Endothelial cell of umbilical vein (primary cell): ENCODE measurements at regions not wholly inside any gene's neighbourhood (a gene's known extent, or its start where the extent isn't known, plus 50 kb on each side); places are given as distances from the start of the nearest gene placed in this dataset.

Source experiments
- BruUV-seq: library from RNA; stranded (reverse); fragments of 400-500 nt; replicated peaks from 2 replicates; lab custom pipeline; 2021; lab: Mats Ljungman, UMichigan
- CTCF ChIA-PET: fragments of 300-600, 350-600 bp; sonication (Branson Sonifier 250); formaldehyde crosslinking; loops from one replicate; lab custom pipeline; 2021; ENCODE audit warnings: antibody characterized with exemption, inconsistent platforms; lab: Charles Lee
- POLR2A ChIA-PET: fragments of 300-600, 350-600 bp; sonication (Branson Sonifier 250); formaldehyde crosslinking; loops from one replicate; lab custom pipeline; 2021; ENCODE audit warnings: antibody characterized with exemption, inconsistent platforms; lab: Charles Lee
- DNase-seq: peaks from one replicate; pipeline ENCODE4 v3.0.0-alpha.2; 2011; ENCODE audit warnings: low read depth, low spot score
- FAIRE-seq: peaks from 2 replicates; lab custom pipeline; 2011; peaks lifted over from hg19 to GRCh38; lab: Jason Lieb, UNC
- H2AFZ ChIP-seq: 2 replicates; pipeline ENCODE4 v1.6.0; 2012; ENCODE audit warnings: low read depth, low read length, control low read depth, inconsistent platforms
- H3K27ac ChIP-seq: 2 replicates; pipeline ENCODE4 v1.5.1; 2011; ENCODE audit warnings: low read depth, mild to moderate bottlenecking, control low read depth, low read length, moderate library complexity; ENCODE audit not compliant: insufficient read depth
- H3K27me3 ChIP-seq, 2 experiments: 2 replicates each; pipeline versions ENCODE4 v1.6.0 to v1.6.1; 2011; ENCODE audit warnings: low read length in 2 of 2, mixed read lengths in 1 of 2; ENCODE audit not compliant: control insufficient read depth in 2 of 2, insufficient read depth in 2 of 2
- H3K36me3 ChIP-seq, 2 experiments: 2 replicates in 1 of 2; 3 replicates in 1 of 2; pipeline ENCODE4 v1.5.1; 2011; ENCODE audit warnings: low read length in 2 of 2, mild to moderate bottlenecking in 1 of 2, moderate library complexity in 1 of 2; ENCODE audit not compliant: control insufficient read depth in 2 of 2, insufficient read depth in 2 of 2; ENCODE audit errors: extremely low read depth in 1 of 2
- H3K4me1 ChIP-seq: 3 replicates; pipeline ENCODE4 v1.5.1; 2011; ENCODE audit warnings: mild to moderate bottlenecking, low read length; ENCODE audit not compliant: control insufficient read depth, insufficient read depth; ENCODE audit errors: extremely low read depth
- H3K4me2 ChIP-seq: 2 replicates; pipeline ENCODE4 v1.6.1; 2011; ENCODE audit warnings: low read length, control low read depth, mixed read lengths; ENCODE audit not compliant: insufficient read depth
- H3K4me3 ChIP-seq, 3 experiments: fragments of 200-600 bp in 1 of 3; sonication (generic), shearing (Covaris generic) in 1 of 3; replicated peaks in 1 of 3; 2 replicates each; pipeline ENCODE4 v1.5.1; 2011 to 2016; ENCODE audit warnings: control low read depth in 3 of 3, low read length in 3 of 3, mild to moderate bottlenecking in 2 of 3, inconsistent platforms in 1 of 3, low read depth in 1 of 3, moderate library complexity in 1 of 3; ENCODE audit not compliant: insufficient read depth in 1 of 3
- H3K79me2 ChIP-seq: 2 replicates; pipeline ENCODE4 v1.6.0; 2012; ENCODE audit warnings: low read length, inconsistent platforms; ENCODE audit not compliant: control insufficient read depth, insufficient read depth
- H3K9ac ChIP-seq: replicated peaks from 2 replicates; pipeline ENCODE3; 2011; ENCODE audit warnings: low read length, control low read depth; ENCODE audit not compliant: insufficient read depth; ENCODE audit errors: extremely low read depth
- H3K9me1 ChIP-seq: replicated peaks from 3 replicates; pipeline ENCODE4 v1.6.0; 2011; ENCODE audit warnings: mild to moderate bottlenecking, low read length; ENCODE audit not compliant: control insufficient read depth, insufficient read depth; ENCODE audit errors: extremely low read depth
- H3K9me3 ChIP-seq: replicated peaks from 2 replicates; pipeline ENCODE4 v1.5.1; 2012; ENCODE audit warnings: low read length, inconsistent platforms; ENCODE audit not compliant: control insufficient read depth, insufficient read depth
- H4K20me1 ChIP-seq: replicated peaks from 2 replicates; pipeline ENCODE3; 2011; ENCODE audit warnings: mild to moderate bottlenecking, low read length; ENCODE audit not compliant: control insufficient read depth, insufficient read depth; ENCODE audit errors: extremely low read depth
- CTCF ChIP-seq, 2 donors: IDR thresholded peaks; 1 replicate in 1 of 2; 2 replicates in 1 of 2; pipeline ENCODE4 v1.5.1; 2011; ENCODE audit warnings: low read length in 2 of 2, mild to moderate bottlenecking in 2 of 2, moderate library complexity in 2 of 2, control low read depth in 1 of 2, inconsistent platforms in 1 of 2, low read depth in 1 of 2; ENCODE audit not compliant: insufficient read depth in 1 of 2; ENCODE audit errors: extremely low read depth in 1 of 2
- EZH2 ChIP-seq: IDR thresholded peaks from 2 replicates; pipeline ENCODE4 v1.6.1; 2012; ENCODE audit warnings: borderline replicate concordance, low read depth, mild to moderate bottlenecking, moderate library complexity, low read length, inconsistent platforms; ENCODE audit not compliant: severe bottlenecking
- FOS ChIP-seq: IDR thresholded peaks from 2 replicates; pipeline ENCODE4 v1.6.1; 2011; ENCODE audit warnings: mild to moderate bottlenecking, low read length, moderate library complexity, borderline replicate concordance; ENCODE audit not compliant: insufficient read depth
- GATA2 ChIP-seq: IDR thresholded peaks from 2 replicates; pipeline ENCODE4 v1.7.0; 2011; ENCODE audit warnings: low read depth, mild to moderate bottlenecking, moderate library complexity, mixed read lengths, low read length; ENCODE audit not compliant: insufficient read length, insufficient read depth
- JUN ChIP-seq: IDR thresholded peaks from 2 replicates; pipeline ENCODE4 v1.6.1; 2011; ENCODE audit warnings: borderline replicate concordance, low read depth; ENCODE audit not compliant: insufficient read length, insufficient read depth
- MYC ChIP-seq: IDR thresholded peaks from one replicate; pipeline ENCODE4 v1.6.1; 2011; ENCODE audit warnings: mild to moderate bottlenecking, low read depth, low read length
- POLR2A ChIP-seq: IDR thresholded peaks from 2 replicates; pipeline ENCODE4 v1.6.1; 2012; ENCODE audit warnings: low read depth, mild to moderate bottlenecking, control low read depth, low read length
- POLR2AphosphoS5 ChIP-seq: IDR thresholded peaks from 2 replicates; pipeline ENCODE4 v1.6.1; 2012; ENCODE audit warnings: low read depth, mild to moderate bottlenecking, control low read depth, low read length, moderate library complexity; ENCODE audit not compliant: insufficient read depth
- dilution Hi-C: fragments of 300-500 bp; cut with MboI; formaldehyde crosslinking; loops from one replicate; pipeline ENCODE4 v1.15.0; 2019; ENCODE audit warnings: low sequenced_read_pairs; ENCODE audit not compliant: extremely low pct_ligation_motif_present
- intact Hi-C: fragments of 100-400 bp; cut with micrococcal nuclease; formaldehyde crosslinking; loops from one replicate; pipeline ENCODE4 v1.10.0; 2022
- TF ChIP-seq, protein P1 (sequence below): IDR thresholded peaks from 2 replicates; pipeline ENCODE4 v1.6.1; 2011; ENCODE audit not compliant: insufficient read depth, insufficient read length

GRCh38 chr2:177074099-177074710 lies 138.4 kb upstream of the HNRNPA3 start:
- intact Hi-C loops = no loop called here
- ChIA-PET CTCF (interaction anchor here (1.5 kb wide), 1 partner anchor 9 kb away, joined by 5 read pairs; no protein-coding TSS in a partner anchor), POLR2A (no interaction called here)
- H3K36me3 ChIP-seq = no peaks in the 10 kb centered on the region
- H2AFZ ChIP-seq = no peak overlapping the region
- BruUV-seq = no TSS peak
- no peak overlapping the region for H3K9ac ChIP-seq
- H3K9me3 ChIP-seq = no peaks in the 10 kb centered on the region
- no peak for DNase-seq
- TF ChIP-seq GATA2 (no peak), POLR2A (no peak), CTCF (IDR thresholded peaks at IDR 0.05; ENCODE audit: extremely low read depth in 1 of 2, insufficient read depth in 1 of 2, low read depth in 1 of 2, low read length in 2 of 2) (no peak), FOS (no peak), MYC (no peak), EZH2 (no peak), JUN (no peak), POLR2AphosphoS5 (no peak)
- TF ChIP-seq, protein P1, sequence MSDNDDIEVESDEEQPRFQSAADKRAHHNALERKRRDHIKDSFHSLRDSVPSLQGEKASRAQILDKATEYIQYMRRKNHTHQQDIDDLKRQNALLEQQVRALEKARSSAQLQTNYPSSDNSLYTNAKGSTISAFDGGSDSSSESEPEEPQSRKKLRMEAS = no peak
- dilution Hi-C loops = no loop called here
- no peaks in the 10 kb centered on the region for H4K20me1 ChIP-seq
- no peaks in the 10 kb centered on the region for H3K4me1 ChIP-seq
- H3K27ac ChIP-seq = no peak overlapping the region
- H3K79me2 ChIP-seq = no peaks in the 10 kb centered on the region
- H3K4me2 ChIP-seq = no peak overlapping the region
- FAIRE-seq = no peak
- no peak overlapping the region for H3K4me3 ChIP-seq
- no peaks in the 10 kb centered on the region for H3K9me1 ChIP-seq
- no peaks in the 10 kb centered on the region for H3K27me3 ChIP-seq
